Sigmoid colon (tissue), 6 donors: ENCODE measurements at regions not wholly inside any gene's neighbourhood (a gene's known extent, or its start where the extent isn't known, plus 50 kb on each side); places are given as distances from the start of the nearest gene placed in this dataset.

Experiments used
- DNase-seq: peaks from one replicate; pipeline ENCODE4 v3.0.0-alpha.2; 2019
- H3K27ac ChIP-seq, 4 donors: fragments of 200-600 bp; sonication (generic); one replicate each; pipeline ENCODE4 v1.5.1; 2016 to 2019; ENCODE audit warnings: mild to moderate bottlenecking in 1 of 4
- H3K27me3 ChIP-seq, 3 donors: fragments of 200-600 bp; sonication (generic); one replicate each; pipeline ENCODE4 v1.5.1; 2019; ENCODE audit warnings: mild to moderate bottlenecking in 1 of 3
- H3K36me3 ChIP-seq, 4 donors: fragments of 200-600 bp; sonication (generic); one replicate each; pipeline ENCODE4 v1.5.1; 2016 to 2019
- H3K4me1 ChIP-seq, 4 donors: fragments of 200-600 bp; sonication (generic); one replicate each; pipeline ENCODE4 v1.5.1; 2017 to 2019
- H3K4me3 ChIP-seq, 4 donors: fragments of 200-600 bp; sonication (generic); one replicate each; pipeline ENCODE4 v1.5.1; 2017 to 2019; ENCODE audit warnings: mild to moderate bottlenecking in 2 of 4, moderate library complexity in 1 of 4
- H3K9me3 ChIP-seq, 4 donors: fragments of 200-600 bp in 3 of 4; sonication (generic) in 3 of 4; one replicate each; pipeline versions ENCODE4 v1.5.1 to v1.6.1; 2013 to 2019
- CTCF ChIP-seq, 4 experiments: fragments of 450-650 bp in 3 of 4; fragments of 200-600 bp in 1 of 4; IDR thresholded peaks; one replicate each; pipeline ENCODE4 v1.5.1; 2016 to 2019; ENCODE audit warnings: antibody characterized with exemption in 4 of 4, mild to moderate bottlenecking in 3 of 4, moderate library complexity in 2 of 4
- EP300 ChIP-seq, 4 donors: sonication (generic); formaldehyde crosslinking; IDR thresholded peaks; one replicate each; pipeline ENCODE4 v1.6.1; 2017; ENCODE audit warnings: antibody characterized with exemption in 4 of 4
- POLR2A ChIP-seq, 2 donors: fragments of 450-650 bp; IDR thresholded peaks; one replicate each; pipeline ENCODE4 v1.6.1; 2016; ENCODE audit warnings: antibody characterized with exemption in 2 of 2, mild to moderate bottlenecking in 2 of 2, moderate library complexity in 2 of 2
- POLR2AphosphoS5 ChIP-seq, 4 donors: sonication (generic); formaldehyde crosslinking; IDR thresholded peaks; one replicate each; pipeline ENCODE4 v1.6.1; 2017; ENCODE audit warnings: antibody characterized with exemption in 4 of 4
- WGBS, 2 donors: extraction: QIAGEN DNeasy Blood & Tissue Kit; methylation state at CpG; one replicate each; pipeline ENCODE4 v1.1.7; 2013; 5-methylcytosine and 5-hydroxymethylcytosine counted together
- intact Hi-C: fragments of 100-400 bp; cut with DNase I; formaldehyde crosslinking; loops from one replicate; pipeline ENCODE4 v1.15.1; 2023
- donor health status: healthy with polysubstance abuse.
- donor health status: healthy.

DNA sequence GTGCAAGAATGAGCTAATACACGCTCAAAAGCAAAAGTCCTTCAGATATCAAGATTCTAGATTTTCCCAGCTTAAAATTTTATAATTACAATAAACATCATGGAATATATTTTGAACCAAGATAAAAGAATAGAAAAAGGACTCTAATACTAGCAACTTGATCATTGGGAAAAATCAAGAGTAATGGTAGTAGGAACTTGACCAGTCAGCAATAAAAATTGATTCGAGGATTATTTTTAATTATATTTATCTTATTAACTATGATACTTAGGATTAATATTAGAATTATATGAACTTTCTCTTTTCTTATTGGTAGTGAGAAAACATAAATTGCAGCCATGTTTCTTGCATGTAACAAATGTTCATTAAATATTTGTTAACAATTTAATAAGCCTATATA, 152.0 kb downstream of the GNAI1 start:
- WGBS, 2 donors, result 94 to 95% methylated on average over 2 of the region's 2 CpGs
- H3K4me3 ChIP-seq, result no peak overlapping the region
- no peak overlapping the region for H3K27ac ChIP-seq
- H3K4me1 ChIP-seq, result peaks cover 0 to 22% (median 11%) of the 10 kb centered on the region in 4 donors
- TF ChIP-seq EP300 (IDR thresholded peaks at IDR 0.05) (no peak), CTCF (IDR thresholded peaks at IDR 0.05) (no peak), POLR2A (IDR thresholded peaks at IDR 0.05) (no peak), POLR2AphosphoS5 (IDR thresholded peaks at IDR 0.05) (no peak)
- H3K9me3 ChIP-seq, result no peaks in the 10 kb centered on the region
- intact Hi-C loops, result loop anchor here (5.0 kb wide), 1 partner anchor 224 kb away; no protein-coding TSS in a partner anchor
- no peak for DNase-seq
- H3K27me3 ChIP-seq, result no peaks in the 10 kb centered on the region
- no peaks in the 10 kb centered on the region for H3K36me3 ChIP-seq

DNA sequence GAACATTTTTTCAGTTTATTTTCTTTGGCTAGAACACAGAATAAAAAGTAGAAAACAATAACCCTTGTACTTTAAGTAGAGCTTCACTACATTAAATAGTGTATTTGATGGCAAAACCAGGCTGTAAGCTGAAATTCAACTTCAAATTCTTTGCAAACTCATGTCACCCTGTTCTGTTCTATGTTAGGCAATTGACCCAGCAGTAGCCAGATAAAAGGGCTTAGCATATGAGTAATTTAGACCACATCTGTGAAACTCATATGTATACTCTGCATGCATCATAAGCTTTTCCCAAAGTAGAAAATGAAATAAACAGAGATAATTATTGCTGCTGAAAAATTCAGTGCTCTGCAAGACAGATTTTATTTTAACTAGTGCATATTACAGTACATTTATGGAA, 150.2 kb downstream of the GNAI1 start:
- Histone ChIP-seq H3K27me3 (no peaks in the 10 kb centered on the region), H3K9me3 (no peaks in the 10 kb centered on the region), H3K36me3 (no peaks in the 10 kb centered on the region), H3K4me3 (no peak overlapping the region), H3K4me1 (peaks cover 0 to 24% (median 17%) of the 10 kb centered on the region in 4 donors), H3K27ac (no peak overlapping the region)
- intact Hi-C loops, result loop anchor here (5.0 kb wide), 1 partner anchor 223 kb away; no protein-coding TSS in a partner anchor
- TF ChIP-seq EP300 (IDR thresholded peaks at IDR 0.05) (no peak), POLR2AphosphoS5 (IDR thresholded peaks at IDR 0.05) (no peak), CTCF (IDR thresholded peaks at IDR 0.05) (no peak), POLR2A (IDR thresholded peaks at IDR 0.05) (no peak)
- no peak for DNase-seq

GRCh38 chr7:80279760-80280159, 145.1 kb downstream of the GNAI1 start:
- peak; percentile 71 for DNase-seq
- intact Hi-C loops, result loop anchor here (5.0 kb wide), 2 partner anchors 57 to 142 kb away; no protein-coding TSS in a partner anchor
- no peaks in the 10 kb centered on the region for H3K9me3 ChIP-seq
- no peaks in the 10 kb centered on the region for H3K36me3 ChIP-seq
- H3K27ac ChIP-seq, result peak overlapping the region in 3 of 4 donors; percentile 43 to 67 (median 62)
- H3K4me3 ChIP-seq, result no peak overlapping the region
- 82 to 85% methylated on average over 5 of the region's 5 CpGs for WGBS, 2 donors
- peak in 3 of 4 donors; percentile 19 to 39 (median 22) for TF ChIP-seq POLR2AphosphoS5 (IDR thresholded peaks at IDR 0.05)
- TF ChIP-seq POLR2A (IDR thresholded peaks at IDR 0.05), result no peak
- peaks cover 0 to 43% (median 40%) of the 10 kb centered on the region in 4 donors for H3K4me1 ChIP-seq
- no peaks in the 10 kb centered on the region for H3K27me3 ChIP-seq

DNA sequence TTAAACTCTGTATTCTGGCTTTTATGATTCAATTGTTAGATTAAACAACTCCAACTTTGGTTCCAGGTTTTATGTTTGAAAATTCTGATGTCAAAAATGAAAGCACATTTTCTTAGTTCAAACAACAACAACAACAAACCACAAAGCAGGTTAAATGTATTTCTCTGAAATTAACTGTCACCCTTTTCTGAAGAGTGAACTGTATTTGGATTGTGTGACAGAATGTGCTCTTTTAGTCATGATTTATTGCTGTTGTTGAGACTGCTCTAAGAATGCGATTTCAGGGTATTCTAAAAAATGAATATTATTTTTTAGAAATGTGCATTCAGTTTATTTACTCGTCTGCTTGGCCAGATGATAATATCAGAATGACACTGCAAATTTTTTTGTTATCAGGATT, 144.1 kb downstream of the GNAI1 start:
- intact Hi-C loops, result loop anchor here (5.0 kb wide), 2 partner anchors 56 to 141 kb away; no protein-coding TSS in a partner anchor
- 83 to 85% methylated on average over 2 of the region's 2 CpGs for WGBS, 2 donors
- Histone ChIP-seq H3K4me3 (no peak overlapping the region), H3K27ac (peak overlapping the region in 3 of 4 donors; percentile 43 to 67 (median 62)), H3K36me3 (no peaks in the 10 kb centered on the region), H3K27me3 (no peaks in the 10 kb centered on the region), H3K9me3 (no peaks in the 10 kb centered on the region), H3K4me1 (peaks cover 0 to 38% (median 35%) of the 10 kb centered on the region in 4 donors)
- no peak for DNase-seq
- no peak for TF ChIP-seq POLR2A (IDR thresholded peaks at IDR 0.05)
- TF ChIP-seq EP300 (IDR thresholded peaks at IDR 0.05), result no peak
- no peak for TF ChIP-seq CTCF (IDR thresholded peaks at IDR 0.05)
- no peak for TF ChIP-seq POLR2AphosphoS5 (IDR thresholded peaks at IDR 0.05)

- Histone ChIP-seq H3K9me3 (no peaks in the 10 kb centered on the region), H3K27ac (peak overlapping the region; percentile 20 to 67 (median 52)), H3K27me3 (no peaks in the 10 kb centered on the region), H3K4me1 (peaks cover 0 to 38% (median 30%) of the 10 kb centered on the region in 4 donors), H3K36me3 (no peaks in the 10 kb centered on the region), H3K4me3 (no peak overlapping the region)
- 12 to 41% methylated on average over 6 of the region's 6 CpGs for WGBS, 2 donors
- TF ChIP-seq EP300 (IDR thresholded peaks at IDR 0.05), result no peak
- TF ChIP-seq CTCF (IDR thresholded peaks at IDR 0.05), result no peak
- no peak for TF ChIP-seq POLR2AphosphoS5 (IDR thresholded peaks at IDR 0.05)
- no peak for TF ChIP-seq POLR2A (IDR thresholded peaks at IDR 0.05)
- no peak for DNase-seq
- intact Hi-C loops, result loop anchor here (5.0 kb wide), 2 partner anchors 55 to 140 kb away; no protein-coding TSS in a partner anchor
Measured at GRCh38 chr7:80277434-80278427, 143.1 kb downstream of the GNAI1 start.
